Spleen (tissue), 11 donors: ENCODE measurements at regions not wholly inside any gene's neighbourhood (a gene's known extent, or its start where the extent isn't known, plus 50 kb on each side); places are given as distances from the start of the nearest gene placed in this dataset.

ENCODE experiments used
- DNase-seq: peaks from one replicate; pipeline ENCODE4 v3.0.0-alpha.2; 2020
- H3K27ac ChIP-seq, 8 donors: fragments of 200-600 bp; sonication (generic) in 7 of 8; 1 replicate in 4 of 8; 2 replicates in 4 of 8; pipeline versions ENCODE4 v1.5.0 to v1.8.0; 2016 to 2021; ENCODE audit warnings: inconsistent platforms in 4 of 8, mild to moderate bottlenecking in 4 of 8, moderate library complexity in 1 of 8
- H3K27me3 ChIP-seq, 7 donors: fragments of 200-600 bp; sonication (generic) in 6 of 7; replicated peaks in 1 of 7; 1 replicate in 4 of 7; 2 replicates in 3 of 7; pipeline versions ENCODE4 v1.5.0 to v1.8.0; 2016 to 2021; ENCODE audit warnings: inconsistent platforms in 3 of 7, mild to moderate bottlenecking in 1 of 7
- H3K36me3 ChIP-seq, 6 donors: fragments of 200-600 bp; sonication (generic) in 5 of 6; 1 replicate in 4 of 6; 2 replicates in 2 of 6; pipeline versions ENCODE4 v1.5.0 to v1.8.0; 2016 to 2021; ENCODE audit warnings: inconsistent platforms in 2 of 6
- H3K4me1 ChIP-seq, 6 donors: fragments of 200-600 bp; sonication (generic) in 5 of 6; 1 replicate in 3 of 6; 2 replicates in 3 of 6; pipeline versions ENCODE4 v1.5.0 to v1.8.0; 2016 to 2021; ENCODE audit warnings: inconsistent platforms in 3 of 6
- H3K4me3 ChIP-seq, 8 donors: fragments of 200-600 bp; sonication (generic) in 7 of 8; 1 replicate in 4 of 8; 2 replicates in 4 of 8; pipeline versions ENCODE4 v1.5.0 to v1.8.0; 2016 to 2021; ENCODE audit warnings: inconsistent platforms in 4 of 8, mild to moderate bottlenecking in 4 of 8, moderate library complexity in 2 of 8
- H3K9me3 ChIP-seq, 8 donors: fragments of 200-600 bp; sonication (generic) in 7 of 8; 1 replicate in 4 of 8; 2 replicates in 4 of 8; pipeline versions ENCODE4 v1.5.0 to v1.8.0; 2016 to 2021; ENCODE audit warnings: inconsistent platforms in 4 of 8
- POLR2A ChIP-seq, 3 donors: fragments of 450-650 bp; IDR thresholded peaks; one replicate each; pipeline ENCODE4 v1.5.1; 2017; ENCODE audit warnings: antibody characterized with exemption in 3 of 3, mild to moderate bottlenecking in 1 of 3
- POLR2AphosphoS5 ChIP-seq, 3 donors: sonication (generic); formaldehyde crosslinking; IDR thresholded peaks; one replicate each; pipeline ENCODE4 v1.5.1; 2017; ENCODE audit warnings: antibody characterized with exemption in 3 of 3
- WGBS, 5 donors: extraction: QIAGEN DNeasy Blood & Tissue Kit in 3 of 5; methylation state at CpG; one replicate each; pipeline versions ENCODE4 v1.1.5 to v1.1.7; 2013 to 2018; 5-methylcytosine and 5-hydroxymethylcytosine counted together
- intact Hi-C: fragments of 100-400 bp; cut with DNase I; formaldehyde crosslinking; loops from one replicate; pipeline ENCODE4 v1.15.0; 2023; ENCODE audit warnings: low total_unique reads
- TF ChIP-seq, protein P1 (sequence below), 11 experiments: fragments of 200-600 bp in 7 of 11; fragments of 450-650 bp in 4 of 11; sonication (generic) in 4 of 11; IDR thresholded peaks in 8 of 11; conservative IDR thresholded peaks in 3 of 11; 1 replicate in 7 of 11; 2 replicates in 4 of 11; pipeline versions ENCODE4 v1.4.0 to v1.8.0; 2016 to 2021; ENCODE audit warnings: antibody characterized with exemption in 11 of 11, inconsistent platforms in 4 of 11, mild to moderate bottlenecking in 1 of 11
- donor health status: healthy with polysubstance abuse.
- donor health status: DM: no; HTN: no; CAD: no; lungs with moderate emphysema.
- donor health status: DM: no; HTN: no; CAD: no.
- donor health status: Bipolar disorder and iron deficiency.
- donor health status: healthy.
- donor health status: DM: no; HTN: no; CAD: no.
- donor health status: DM: yes; HTN: yes; CAD: no.

DNA sequence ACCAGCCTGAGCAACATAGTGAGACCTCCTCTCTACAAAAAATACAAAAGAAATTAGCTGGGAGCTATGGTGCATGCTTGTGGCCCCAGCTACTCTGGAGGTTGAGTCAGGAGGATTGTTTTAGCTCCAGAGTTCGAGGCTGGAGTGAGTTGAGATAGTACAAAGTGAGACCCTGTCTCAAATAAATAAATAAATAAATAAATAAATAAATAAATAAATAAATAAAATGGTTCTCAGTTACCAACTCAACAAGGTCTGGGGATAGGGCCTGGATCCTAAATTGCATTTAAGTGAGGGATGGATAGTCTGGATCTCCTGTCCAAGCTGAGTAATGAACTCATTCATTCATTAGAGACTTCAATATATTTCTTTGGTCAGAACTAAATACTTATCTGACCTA, 115.7 kb upstream of the IL1RAPL2 start:
- DNase-seq, result no peak
- H3K4me3 ChIP-seq, result no peak overlapping the region
- no peaks in the 10 kb centered on the region for H3K4me1 ChIP-seq
- intact Hi-C loops, result no loop called here
- H3K27ac ChIP-seq, result no peak overlapping the region
- TF ChIP-seq, protein P1, sequence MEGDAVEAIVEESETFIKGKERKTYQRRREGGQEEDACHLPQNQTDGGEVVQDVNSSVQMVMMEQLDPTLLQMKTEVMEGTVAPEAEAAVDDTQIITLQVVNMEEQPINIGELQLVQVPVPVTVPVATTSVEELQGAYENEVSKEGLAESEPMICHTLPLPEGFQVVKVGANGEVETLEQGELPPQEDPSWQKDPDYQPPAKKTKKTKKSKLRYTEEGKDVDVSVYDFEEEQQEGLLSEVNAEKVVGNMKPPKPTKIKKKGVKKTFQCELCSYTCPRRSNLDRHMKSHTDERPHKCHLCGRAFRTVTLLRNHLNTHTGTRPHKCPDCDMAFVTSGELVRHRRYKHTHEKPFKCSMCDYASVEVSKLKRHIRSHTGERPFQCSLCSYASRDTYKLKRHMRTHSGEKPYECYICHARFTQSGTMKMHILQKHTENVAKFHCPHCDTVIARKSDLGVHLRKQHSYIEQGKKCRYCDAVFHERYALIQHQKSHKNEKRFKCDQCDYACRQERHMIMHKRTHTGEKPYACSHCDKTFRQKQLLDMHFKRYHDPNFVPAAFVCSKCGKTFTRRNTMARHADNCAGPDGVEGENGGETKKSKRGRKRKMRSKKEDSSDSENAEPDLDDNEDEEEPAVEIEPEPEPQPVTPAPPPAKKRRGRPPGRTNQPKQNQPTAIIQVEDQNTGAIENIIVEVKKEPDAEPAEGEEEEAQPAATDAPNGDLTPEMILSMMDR (IDR thresholded peaks at IDR 0.05 in 8 of 11, conservative IDR thresholded peaks at IDR 0.05 in 3 of 11), result no peak
- TF ChIP-seq POLR2A (IDR thresholded peaks at IDR 0.05) (no peak), POLR2AphosphoS5 (IDR thresholded peaks at IDR 0.05) (no peak)
- H3K27me3 ChIP-seq, result no peaks in the 10 kb centered on the region
- peaks cover 0 to 5% (median 0%) of the 10 kb centered on the region in 8 donors for H3K9me3 ChIP-seq
- H3K36me3 ChIP-seq, result no peaks in the 10 kb centered on the region
- WGBS, 5 donors, result 21 to 63% (median 37%) methylated on average over 1 of the region's 1 CpG

DNA sequence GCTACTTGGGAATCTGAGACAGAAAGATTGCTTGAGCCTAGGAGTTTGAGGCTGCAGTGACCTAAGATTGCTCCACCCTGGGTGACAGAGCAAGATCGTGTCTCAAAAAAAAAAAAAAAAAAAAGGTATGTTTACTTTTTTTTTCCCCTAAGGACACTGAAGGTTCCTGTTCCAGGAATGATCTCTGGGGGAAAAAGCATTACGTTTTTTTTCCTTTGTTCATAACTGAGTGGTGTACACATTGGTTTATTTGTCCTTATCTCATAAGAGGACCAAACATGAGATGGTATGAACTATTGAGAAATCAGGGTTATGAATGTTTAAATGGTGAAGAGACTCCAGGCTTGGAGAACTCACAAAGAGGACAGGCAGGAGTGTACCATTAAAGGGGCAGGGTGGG, 120.4 kb upstream of the IL1RAPL2 start:
- Histone ChIP-seq H3K36me3 (no peaks in the 10 kb centered on the region), H3K27me3 (no peaks in the 10 kb centered on the region), H3K9me3 (no peaks in the 10 kb centered on the region), H3K4me1 (no peaks in the 10 kb centered on the region), H3K4me3 (no peak overlapping the region), H3K27ac (no peak overlapping the region)
- 47 to 72% (median 61%) methylated on average over 2 of the region's 2 CpGs for WGBS, 5 donors
- intact Hi-C loops, result no loop called here
- no peak for TF ChIP-seq POLR2A (IDR thresholded peaks at IDR 0.05)
- TF ChIP-seq POLR2AphosphoS5 (IDR thresholded peaks at IDR 0.05), result no peak
- DNase-seq, result no peak

DNA sequence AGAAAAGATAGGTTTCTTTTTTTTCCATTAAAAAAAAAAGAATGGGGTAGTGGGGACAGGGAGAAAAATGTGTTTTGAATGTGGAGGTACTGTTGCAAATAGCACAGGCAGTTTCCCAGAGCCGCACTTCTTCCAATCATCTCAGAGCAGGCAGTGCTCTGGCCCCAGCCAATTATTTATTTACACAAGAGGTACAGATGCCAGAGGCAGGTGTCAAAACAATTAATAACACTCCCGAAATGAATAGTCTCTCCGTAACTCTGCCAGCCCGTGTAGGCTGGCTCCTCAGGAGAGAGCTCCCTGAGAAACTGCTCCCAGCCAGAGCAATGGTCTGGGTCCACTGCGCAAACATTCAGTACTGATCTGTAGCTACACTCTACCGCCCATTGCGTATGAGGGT, 130.8 kb upstream of the IL1RAPL2 start:
- Histone ChIP-seq H3K36me3 (no peaks in the 10 kb centered on the region), H3K4me1 (no peaks in the 10 kb centered on the region), H3K27ac (no peak overlapping the region), H3K27me3 (peaks cover 0 to 12% (median 0%) of the 10 kb centered on the region in 7 donors), H3K4me3 (no peak overlapping the region), H3K9me3 (no peaks in the 10 kb centered on the region)
- no peak for DNase-seq
- TF ChIP-seq POLR2A (IDR thresholded peaks at IDR 0.05) (no peak), POLR2AphosphoS5 (IDR thresholded peaks at IDR 0.05) (no peak)
- TF ChIP-seq, protein P1 (IDR thresholded peaks at IDR 0.05 in 8 of 11, conservative IDR thresholded peaks at IDR 0.05 in 3 of 11), result no peak
- intact Hi-C loops, result no loop called here
- WGBS, 5 donors, result 63 to 82% (median 70%) methylated on average over 7 of the region's 7 CpGs

DNA sequence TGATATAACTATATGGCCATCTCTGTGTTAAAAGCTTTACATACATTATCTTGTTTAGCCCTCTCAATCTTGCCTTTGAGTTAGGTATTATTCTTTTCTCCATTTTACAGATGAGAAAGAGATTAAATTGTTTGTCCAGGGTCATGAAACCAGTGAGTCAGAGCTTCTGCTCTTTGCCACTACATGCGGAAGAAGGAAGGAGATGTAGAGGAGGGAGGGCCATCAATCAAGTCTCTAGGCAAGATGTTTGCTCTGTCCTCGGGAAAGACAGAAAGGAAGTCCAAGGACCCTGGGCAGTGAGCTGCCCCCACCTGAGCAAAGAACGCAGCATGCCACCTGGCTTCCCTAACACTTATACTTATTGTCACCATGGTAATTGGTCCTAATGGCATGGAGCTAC, 133.7 kb upstream of the IL1RAPL2 start:
- no peaks in the 10 kb centered on the region for H3K36me3 ChIP-seq
- no peak for DNase-seq
- no peaks in the 10 kb centered on the region for H3K9me3 ChIP-seq
- TF ChIP-seq POLR2A (IDR thresholded peaks at IDR 0.05) (no peak), POLR2AphosphoS5 (IDR thresholded peaks at IDR 0.05) (no peak)
- TF ChIP-seq, protein P1 (IDR thresholded peaks at IDR 0.05 in 8 of 11, conservative IDR thresholded peaks at IDR 0.05 in 3 of 11), result no peak
- intact Hi-C loops, result no loop called here
- peaks cover 0 to 12% (median 0%) of the 10 kb centered on the region in 7 donors for H3K27me3 ChIP-seq
- no peak overlapping the region for H3K4me3 ChIP-seq
- H3K4me1 ChIP-seq, result no peaks in the 10 kb centered on the region
- WGBS, 5 donors, result 33 to 49% (median 46%) methylated on average over 2 to 3 of the region's 3 CpGs
- no peak overlapping the region for H3K27ac ChIP-seq

DNA sequence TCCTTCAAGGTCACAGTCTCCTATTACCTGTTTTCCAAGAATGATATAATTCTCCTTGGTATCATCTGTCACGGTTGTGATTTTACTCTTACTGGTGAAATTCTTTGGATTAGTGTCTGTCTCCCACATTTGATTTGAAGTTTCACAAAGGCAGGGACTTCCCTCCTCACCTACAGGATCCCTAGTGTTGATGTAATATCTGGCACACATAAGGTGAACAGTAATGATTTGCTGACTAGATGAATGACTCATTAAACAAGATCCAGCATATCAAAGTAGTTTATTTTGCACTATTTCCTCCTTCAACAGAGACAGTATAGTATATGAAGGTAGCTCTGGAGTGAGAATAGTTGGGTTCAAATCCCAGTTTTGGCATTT, 135.3 kb upstream of the IL1RAPL2 start:
- TF ChIP-seq POLR2AphosphoS5 (IDR thresholded peaks at IDR 0.05) (no peak), POLR2A (IDR thresholded peaks at IDR 0.05) (no peak)
- TF ChIP-seq, protein P1 (IDR thresholded peaks at IDR 0.05 in 8 of 11, conservative IDR thresholded peaks at IDR 0.05 in 3 of 11), result no peak
- no peaks in the 10 kb centered on the region for H3K4me1 ChIP-seq
- no peak overlapping the region for H3K27ac ChIP-seq
- 62 to 78% (median 71%) methylated on average over 1 of the region's 1 CpG for WGBS, 5 donors
- intact Hi-C loops, result no loop called here
- no peak for DNase-seq
- H3K4me3 ChIP-seq, result no peak overlapping the region
- H3K36me3 ChIP-seq, result no peaks in the 10 kb centered on the region
- H3K27me3 ChIP-seq, result peaks cover 0 to 6% (median 0%) of the 10 kb centered on the region in 7 donors
- no peaks in the 10 kb centered on the region for H3K9me3 ChIP-seq
